WERI-Rb-1 (cell line): ENCODE measurements at regions not wholly inside any gene's neighbourhood (a gene's known extent, or its start where the extent isn't known, plus 50 kb on each side); places are given as distances from the start of the nearest gene placed in this dataset.

ENCODE experiments used
- DNase-seq: peaks from one replicate; pipeline ENCODE4 v3.0.0-alpha.2; 2020
- H3K27ac ChIP-seq: fragments of 250-450 bp; sonication (Bioruptor Pico); 2 replicates; pipeline ENCODE4 v1.5.1; 2020; ENCODE audit warnings: mild to moderate bottlenecking, moderate library complexity
- H3K27me3 ChIP-seq: fragments of 250-450 bp; sonication (Bioruptor Pico); 2 replicates; pipeline ENCODE4 v1.5.1; 2021; ENCODE audit warnings: mild to moderate bottlenecking, low read depth, moderate library complexity; ENCODE audit not compliant: insufficient read depth, severe bottlenecking
- H3K36me3 ChIP-seq: fragments of 250-450 bp; sonication (Bioruptor Pico); 2 replicates; pipeline ENCODE4 v1.5.1; 2020; ENCODE audit warnings: mild to moderate bottlenecking, moderate library complexity
- H3K4me3 ChIP-seq: 2 replicates; pipeline ENCODE4 v1.5.1; 2011; ENCODE audit warnings: low read depth, mild to moderate bottlenecking, control low read depth, low read length
- H3K9me3 ChIP-seq: fragments of 250-450 bp; sonication (Bioruptor Pico); 2 replicates; pipeline ENCODE4 v1.5.1; 2021; ENCODE audit warnings: mild to moderate bottlenecking, moderate library complexity; ENCODE audit not compliant: severe bottlenecking
- TF ChIP-seq, protein P1 (sequence below): IDR thresholded peaks from 2 replicates; pipeline ENCODE4 v1.5.1; 2011; ENCODE audit warnings: low read depth, mild to moderate bottlenecking, control low read depth, inconsistent platforms, low read length

DNA sequence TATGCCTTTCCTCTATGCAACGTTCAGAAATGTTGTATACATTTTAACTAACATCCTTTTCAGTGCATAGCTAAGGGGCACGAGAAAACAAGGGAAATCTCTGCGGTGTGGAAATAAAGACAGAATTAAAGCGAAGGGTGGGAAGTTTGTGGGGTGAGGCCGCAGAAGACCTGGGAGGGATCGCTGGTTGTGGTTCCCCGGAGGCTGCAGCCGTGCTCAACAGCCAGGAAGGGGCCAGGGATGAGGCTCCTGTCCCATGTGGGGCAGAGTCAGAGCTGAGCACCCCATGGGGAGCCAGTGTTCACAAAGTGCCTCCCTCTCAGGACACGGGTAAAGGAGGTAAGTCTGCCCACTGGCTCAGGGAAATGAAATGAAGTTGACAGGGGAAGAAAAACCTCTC is 67.5 kb downstream of the MYEOV start:
- no peaks in the 10 kb centered on the region for H3K36me3 ChIP-seq
- H3K27ac ChIP-seq = no peak overlapping the region
- TF ChIP-seq, protein P1, sequence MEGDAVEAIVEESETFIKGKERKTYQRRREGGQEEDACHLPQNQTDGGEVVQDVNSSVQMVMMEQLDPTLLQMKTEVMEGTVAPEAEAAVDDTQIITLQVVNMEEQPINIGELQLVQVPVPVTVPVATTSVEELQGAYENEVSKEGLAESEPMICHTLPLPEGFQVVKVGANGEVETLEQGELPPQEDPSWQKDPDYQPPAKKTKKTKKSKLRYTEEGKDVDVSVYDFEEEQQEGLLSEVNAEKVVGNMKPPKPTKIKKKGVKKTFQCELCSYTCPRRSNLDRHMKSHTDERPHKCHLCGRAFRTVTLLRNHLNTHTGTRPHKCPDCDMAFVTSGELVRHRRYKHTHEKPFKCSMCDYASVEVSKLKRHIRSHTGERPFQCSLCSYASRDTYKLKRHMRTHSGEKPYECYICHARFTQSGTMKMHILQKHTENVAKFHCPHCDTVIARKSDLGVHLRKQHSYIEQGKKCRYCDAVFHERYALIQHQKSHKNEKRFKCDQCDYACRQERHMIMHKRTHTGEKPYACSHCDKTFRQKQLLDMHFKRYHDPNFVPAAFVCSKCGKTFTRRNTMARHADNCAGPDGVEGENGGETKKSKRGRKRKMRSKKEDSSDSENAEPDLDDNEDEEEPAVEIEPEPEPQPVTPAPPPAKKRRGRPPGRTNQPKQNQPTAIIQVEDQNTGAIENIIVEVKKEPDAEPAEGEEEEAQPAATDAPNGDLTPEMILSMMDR = no peak
- DNase-seq = no peak
- H3K4me3 ChIP-seq = no peak overlapping the region
- H3K9me3 ChIP-seq = peaks cover 7% of the 10 kb centered on the region
- H3K27me3 ChIP-seq = peaks cover 62% of the 10 kb centered on the region

DNA sequence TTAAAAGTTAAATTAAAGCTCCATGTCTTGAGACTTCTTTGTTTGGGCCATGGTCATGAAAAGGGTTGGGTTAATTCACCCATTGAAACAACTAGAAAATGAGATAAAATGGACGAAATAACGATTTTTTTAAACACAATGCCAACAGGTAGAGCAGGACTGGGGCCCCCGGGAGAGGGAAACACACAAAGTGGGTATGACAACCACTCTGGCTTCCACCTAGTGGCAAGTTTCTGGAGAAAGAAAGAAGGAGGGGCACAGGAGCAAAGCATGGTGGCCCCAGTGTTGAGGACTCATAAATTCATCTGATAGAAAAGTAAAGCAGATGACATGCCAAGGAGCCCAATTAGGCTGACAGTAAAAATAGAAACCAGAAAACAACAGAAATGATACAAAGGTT is 68.4 kb downstream of the MYEOV start:
- Histone ChIP-seq H3K4me3 (no peak overlapping the region), H3K9me3 (peaks cover 7% of the 10 kb centered on the region), H3K36me3 (no peaks in the 10 kb centered on the region), H3K27ac (no peak overlapping the region), H3K27me3 (peaks cover 62% of the 10 kb centered on the region)
- no peak for DNase-seq
- TF ChIP-seq, protein P1 = no peak

DNA sequence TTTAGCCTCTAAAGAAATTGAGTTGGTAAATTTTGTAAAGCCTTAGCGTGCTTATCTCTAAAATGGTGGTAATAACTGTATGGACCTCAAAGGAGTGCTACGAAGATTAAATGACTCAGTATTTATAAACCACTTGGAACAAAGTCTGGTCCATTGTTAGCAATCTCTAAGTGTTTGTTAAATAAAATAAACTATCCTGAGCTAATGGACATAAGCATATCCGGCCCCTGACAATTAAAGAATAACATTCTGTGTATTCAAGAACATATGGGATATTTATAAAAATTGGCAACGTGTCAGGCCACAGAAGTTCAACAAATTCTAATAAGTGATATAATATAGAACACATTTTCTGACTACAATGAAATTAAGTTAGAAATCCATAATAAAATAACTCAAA is 71.0 kb downstream of the MYEOV start:
- DNase-seq = no peak
- no peak overlapping the region for H3K4me3 ChIP-seq
- H3K36me3 ChIP-seq = no peaks in the 10 kb centered on the region
- no peak overlapping the region for H3K27ac ChIP-seq
- H3K9me3 ChIP-seq = peaks cover 16% of the 10 kb centered on the region
- TF ChIP-seq, protein P1 = no peak
- peaks cover 58% of the 10 kb centered on the region for H3K27me3 ChIP-seq

DNA sequence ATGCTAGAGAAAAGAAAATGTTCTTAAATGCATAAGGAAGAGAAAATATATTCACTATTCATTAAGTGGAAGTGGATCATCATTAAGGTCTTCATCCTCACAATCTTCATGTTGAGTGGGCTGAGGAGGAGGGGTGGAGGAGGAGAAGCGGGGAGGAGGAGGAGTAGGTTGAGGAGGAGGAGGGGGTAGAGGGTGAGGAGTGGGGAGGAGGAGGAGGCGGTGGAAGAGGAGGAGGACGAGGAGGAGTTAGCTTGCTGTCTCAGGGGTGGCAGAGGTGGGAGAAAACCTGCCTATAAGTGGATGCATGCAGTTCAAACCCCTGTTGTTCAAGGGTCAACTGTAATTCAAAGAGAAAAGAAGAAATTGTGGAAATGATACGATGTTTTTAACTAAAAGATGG is 71.6 kb downstream of the MYEOV start:
- H3K9me3 ChIP-seq = peaks cover 14% of the 10 kb centered on the region
- H3K4me3 ChIP-seq = no peak overlapping the region
- H3K27me3 ChIP-seq = peaks cover 56% of the 10 kb centered on the region
- no peak overlapping the region for H3K27ac ChIP-seq
- H3K36me3 ChIP-seq = no peaks in the 10 kb centered on the region
- no peak for DNase-seq
- TF ChIP-seq, protein P1 = no peak

DNA sequence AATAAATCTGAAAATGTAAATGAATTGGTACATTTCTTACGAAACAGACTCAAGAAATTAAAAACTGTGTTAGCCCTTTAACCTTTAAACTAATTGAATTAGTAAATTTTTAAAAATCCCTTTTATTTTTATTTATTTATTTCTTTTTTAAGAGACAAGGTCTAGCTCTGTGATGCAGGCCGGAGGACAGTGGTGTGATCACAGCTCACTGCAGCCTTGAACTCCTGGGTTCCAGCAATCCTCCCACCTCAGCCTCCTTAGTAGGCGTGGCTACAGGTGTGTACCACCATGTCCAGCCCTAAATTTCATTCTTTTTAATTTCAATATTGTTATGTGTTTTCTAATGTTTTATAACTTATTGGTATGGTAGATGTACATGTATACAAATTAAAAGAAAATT is 72.6 kb downstream of the MYEOV start:
- DNase-seq = no peak

More for the DNA sequence above, 72.6 kb downstream of the MYEOV start:
- Histone ChIP-seq H3K27ac (no peak overlapping the region), H3K9me3 (peaks cover 14% of the 10 kb centered on the region), H3K27me3 (peaks cover 61% of the 10 kb centered on the region), H3K4me3 (no peak overlapping the region), H3K36me3 (no peaks in the 10 kb centered on the region)
- TF ChIP-seq, protein P1 = no peak
